ENCODE measurements at regions not wholly inside any gene's neighbourhood (a gene's known extent, or its start where the extent isn't known, plus 50 kb on each side); places are given as distances from the start of the nearest gene placed in this dataset.

DNA sequence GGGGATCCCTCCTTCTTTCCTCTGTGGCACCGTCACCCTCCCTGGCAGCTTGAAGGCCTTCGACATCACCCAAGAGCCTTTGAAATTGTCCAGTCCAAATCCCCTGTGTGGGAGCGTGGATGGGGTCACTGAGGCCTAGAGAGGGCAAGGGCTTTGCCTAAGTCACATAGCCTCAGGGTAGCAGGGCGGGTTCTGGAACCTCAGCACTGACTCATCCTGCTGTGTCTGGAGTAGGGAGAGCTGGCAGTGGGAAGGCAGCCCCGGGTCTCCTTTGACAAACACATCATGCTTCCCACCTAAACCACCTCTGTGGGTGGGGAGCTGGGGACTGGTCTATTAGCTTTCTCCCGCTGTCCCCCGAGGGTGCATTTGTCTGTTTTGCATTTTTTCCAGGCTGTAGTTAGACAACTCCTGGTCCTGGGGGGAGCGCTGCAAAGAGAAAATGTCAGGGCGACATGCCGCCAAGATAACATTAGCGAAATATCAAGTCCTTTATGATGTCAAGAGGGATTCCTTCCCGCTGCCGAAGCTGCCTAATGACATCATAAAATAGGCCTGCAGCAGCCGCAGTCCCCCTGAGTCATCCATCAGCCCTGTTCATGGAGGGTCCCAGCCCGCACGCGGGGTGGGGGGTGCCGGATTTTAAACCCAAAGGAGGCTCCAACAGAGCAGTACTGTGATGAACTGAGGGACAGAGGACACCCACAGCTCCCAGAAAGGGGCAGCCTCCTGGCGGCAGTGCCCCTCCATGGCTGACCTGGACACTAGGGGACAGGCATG, 77.0 kb upstream of the POU3F1 start:
- TF ChIP-seq CTCF (IDR thresholded peaks at IDR 0.05; ENCODE audit: low read depth, low read length, poor library complexity, severe bottlenecking) (no peak), EZH2phosphoT487 (IDR thresholded peaks at IDR 0.05; ENCODE audit: borderline replicate concordance, low read length) (no peak)

Data from DOHH2 (cell line).